Hematopoietic multipotent progenitor cell treated with erythropoietin and hydrocortisone succinate and interleukin-3 and kit ligand, for 15 days (in vitro differentiated cells): ENCODE measurements at regions not wholly inside any gene's neighbourhood (a gene's known extent, or its start where the extent isn't known, plus 50 kb on each side); places are given as distances from the start of the nearest gene placed in this dataset.
"Not testable (repeated sequence)": the region's sequence is repeated elsewhere in the genome, so short reads cannot be mapped to it uniquely, and the experiment has no call there.

Source experiments
- DNase-seq: peaks from one replicate; pipeline ENCODE4 v3.0.0-alpha.2; 2015; ENCODE audit warnings: low spot score

DNA sequence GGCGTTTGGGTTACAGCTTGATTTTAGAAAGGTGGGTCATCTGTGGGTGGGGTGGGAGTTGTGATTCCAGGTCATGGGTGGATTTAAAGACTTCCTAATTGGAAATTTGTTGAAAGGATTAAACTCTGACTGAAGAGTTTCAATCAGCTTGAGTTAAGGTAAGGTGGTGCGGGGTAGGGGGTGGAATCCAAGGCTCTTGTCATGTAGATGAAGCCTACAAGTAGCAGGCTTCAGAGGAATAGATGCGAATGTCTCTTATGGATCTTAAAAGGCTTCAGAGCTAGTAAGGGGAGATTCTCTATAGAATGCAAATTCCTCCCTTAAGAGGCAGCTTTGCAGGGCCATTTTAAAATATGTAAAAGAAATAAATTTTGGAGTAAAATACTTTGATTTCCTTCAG is 645.3 kb downstream of the FRK start:
- no peak for DNase-seq

- not testable (repeated sequence) for DNase-seq
These were observed 645.8 kb downstream of the FRK start for GRCh38 chr6:115414916-115415315.

DNA sequence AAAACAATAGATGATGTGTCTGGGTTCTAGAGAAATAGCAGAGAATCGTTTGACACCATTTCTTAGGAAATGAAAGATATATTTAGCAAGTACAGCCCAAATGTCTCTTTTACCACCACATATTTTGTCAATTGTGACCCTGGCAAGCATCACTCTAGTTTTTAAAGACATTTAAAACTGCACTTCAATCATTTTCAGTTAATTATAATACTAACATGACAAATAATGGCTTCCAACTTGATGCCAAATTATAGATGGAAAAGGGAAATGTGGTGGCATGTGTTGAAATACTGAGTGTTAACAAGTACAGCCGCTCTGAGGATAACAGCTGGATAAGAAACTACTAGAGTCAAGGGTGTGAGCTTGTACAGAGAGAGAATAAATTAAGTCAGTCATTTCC is 648.9 kb downstream of the FRK start:
- no peak for DNase-seq

GRCh38 chr6:115404446-115404845 is 656.2 kb downstream of the FRK start:
- no peak for DNase-seq

DNA sequence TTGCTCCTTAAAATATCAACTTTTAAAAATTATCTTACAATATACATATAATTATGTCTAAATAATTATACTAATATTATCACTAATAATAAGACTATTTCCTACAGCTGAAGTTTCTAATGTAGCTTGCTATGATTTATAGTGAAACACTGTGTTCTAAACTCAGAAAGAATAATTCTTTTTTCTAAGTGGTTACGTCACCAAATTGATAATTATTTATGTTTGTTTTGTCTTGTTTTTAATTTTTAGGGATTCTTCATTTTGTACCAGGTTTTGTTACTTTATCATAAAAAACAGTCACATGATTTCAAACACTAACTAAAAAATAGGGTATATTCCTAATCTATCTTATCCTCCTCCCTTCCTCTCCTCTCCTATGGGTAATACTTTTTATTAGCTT is 662.1 kb downstream of the FRK start:
- DNase-seq = no peak

GRCh38 chr6:115396112-115396906 is 664.4 kb downstream of the FRK start:
- DNase-seq = no peak

GRCh38 chr6:115393821-115394220 is 666.9 kb downstream of the FRK start:
- no peak for DNase-seq

- DNase-seq = no peak
These were observed 690.5 kb downstream of the FRK start for GRCh38 chr6:115370202-115370601.

DNA sequence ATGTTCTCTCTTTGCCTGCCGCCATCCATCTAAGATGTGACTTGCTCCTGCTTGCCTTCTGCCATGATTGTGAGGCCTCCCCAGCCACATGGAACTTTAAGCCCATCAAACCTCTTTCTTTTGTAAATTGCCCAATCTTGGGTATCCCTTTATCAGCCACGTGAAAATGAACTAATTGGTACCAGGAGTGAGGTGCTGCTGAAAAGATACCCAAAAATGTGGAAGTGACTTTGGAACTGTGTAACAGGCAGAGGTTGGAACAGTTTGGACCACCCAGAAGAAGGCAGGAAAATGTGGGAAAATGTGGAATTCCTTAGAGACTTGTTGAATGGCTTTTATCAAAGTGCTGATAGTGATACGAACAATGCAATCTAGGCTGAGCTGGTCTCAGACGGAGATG is 694.9 kb downstream of the FRK start:
- no peak for DNase-seq

DNA sequence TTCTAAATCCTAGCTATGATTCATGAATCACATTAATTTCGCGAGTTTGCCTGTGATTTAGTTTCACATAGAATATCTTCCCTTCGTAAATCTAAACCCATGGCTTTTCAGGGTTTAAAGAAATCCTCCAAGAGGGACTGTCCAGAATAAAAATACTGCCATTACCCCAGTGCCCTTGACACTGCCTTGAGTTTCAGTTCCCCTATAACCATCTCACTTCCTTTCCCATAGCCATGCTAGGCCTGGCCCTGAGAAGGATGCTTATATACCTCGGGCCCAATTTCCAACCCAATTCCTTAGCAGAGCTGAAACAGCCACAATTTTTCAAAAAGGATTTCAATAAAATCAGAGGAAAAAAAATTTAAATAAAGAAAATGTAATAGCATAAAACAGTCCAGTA is 697.3 kb downstream of the FRK start:
- DNase-seq = no peak

DNA sequence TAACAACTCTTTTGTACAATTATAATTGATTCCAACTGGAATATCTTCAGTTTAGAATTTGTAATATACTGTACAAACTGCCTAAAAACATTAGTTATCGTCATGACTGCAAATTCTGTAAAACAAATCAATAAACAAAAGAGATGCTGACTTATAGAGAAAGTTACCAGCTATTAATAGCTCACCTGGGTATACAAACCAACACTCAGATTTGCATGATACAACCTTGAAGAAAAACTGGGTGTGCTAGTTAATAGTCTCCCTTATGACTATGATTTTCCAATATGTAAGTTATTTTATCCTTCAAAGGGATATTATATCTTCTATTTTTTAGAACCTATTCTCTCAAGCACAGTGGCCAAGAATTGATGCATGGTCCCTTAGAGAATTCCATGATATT is 698.5 kb downstream of the FRK start:
- DNase-seq = no peak

GRCh38 chr6:115360602-115361325 is 699.9 kb downstream of the FRK start:
- DNase-seq = no peak

- no peak for DNase-seq
These were observed 702.1 kb downstream of the FRK start for GRCh38 chr6:115358616-115359015.

DNA sequence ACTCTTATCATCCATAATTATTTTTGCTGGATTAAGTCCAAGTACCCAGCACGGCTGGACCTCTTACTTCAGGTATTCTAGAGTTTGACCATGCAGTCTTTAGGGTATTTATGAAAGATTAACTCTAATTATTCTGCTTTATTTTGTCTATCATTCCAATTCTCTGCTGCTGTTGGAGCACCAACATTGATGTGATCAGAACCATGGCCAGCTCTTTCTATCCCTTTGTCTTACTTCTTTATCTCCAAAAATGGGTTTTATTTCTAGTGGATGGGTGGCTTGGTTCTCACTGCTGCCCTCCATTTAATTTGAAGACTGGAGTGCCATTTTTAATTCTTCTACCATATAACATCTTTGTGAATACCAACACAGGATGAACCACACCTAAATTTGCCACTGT is 704.3 kb downstream of the FRK start:
- DNase-seq = no peak

DNA sequence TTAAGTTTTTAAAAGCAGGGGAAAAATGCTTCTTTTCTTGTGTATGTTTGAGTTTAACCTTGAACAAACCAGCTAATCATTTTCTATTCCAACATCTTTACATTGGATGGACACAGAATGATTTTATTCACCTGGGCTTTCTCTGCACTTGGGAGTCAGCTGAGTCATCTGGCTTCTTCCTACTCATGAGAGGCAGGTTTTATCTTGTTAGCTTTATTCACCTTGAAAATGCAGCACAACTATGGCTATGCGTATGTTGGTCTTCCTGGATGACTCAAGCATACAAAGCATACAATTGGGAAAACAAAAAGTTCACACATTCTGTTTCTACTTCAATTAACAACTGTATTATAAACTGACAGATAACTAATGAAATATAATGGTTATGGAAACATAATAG is 737.7 kb downstream of the FRK start:
- DNase-seq = no peak

- no peak for DNase-seq
These were observed 740.9 kb downstream of the FRK start for GRCh38 chr6:115319823-115320222.

- DNase-seq = no peak
These were observed 750.5 kb downstream of the FRK start for GRCh38 chr6:115310156-115310555.

GRCh38 chr6:115302731-115303130 is 758.0 kb downstream of the FRK start:
- DNase-seq = no peak

DNA sequence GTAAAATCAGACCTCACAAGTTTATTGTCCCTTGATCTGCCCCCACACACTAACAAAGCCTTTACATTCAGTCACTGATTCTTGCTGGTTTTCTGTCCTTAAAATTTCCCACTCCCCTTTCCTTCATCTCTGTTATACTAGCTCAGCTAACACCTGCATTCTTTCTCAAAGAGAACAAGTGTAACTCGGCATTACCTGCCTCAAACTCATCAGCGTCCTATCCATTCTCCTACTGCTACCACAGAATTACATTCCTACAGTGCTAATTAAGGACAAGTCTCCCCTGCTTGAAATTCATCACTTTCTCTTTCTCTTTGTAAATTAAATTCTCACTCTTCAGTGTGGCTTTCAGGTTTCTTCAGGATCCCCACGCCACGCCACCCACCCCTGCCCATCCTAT is 773.2 kb downstream of the FRK start:
- no peak for DNase-seq

- DNase-seq = no peak
These were observed 783.7 kb downstream of the FRK start for GRCh38 chr6:115276881-115277565.

GRCh38 chr6:115272311-115272710 is 788.4 kb downstream of the FRK start:
- no peak for DNase-seq

DNA sequence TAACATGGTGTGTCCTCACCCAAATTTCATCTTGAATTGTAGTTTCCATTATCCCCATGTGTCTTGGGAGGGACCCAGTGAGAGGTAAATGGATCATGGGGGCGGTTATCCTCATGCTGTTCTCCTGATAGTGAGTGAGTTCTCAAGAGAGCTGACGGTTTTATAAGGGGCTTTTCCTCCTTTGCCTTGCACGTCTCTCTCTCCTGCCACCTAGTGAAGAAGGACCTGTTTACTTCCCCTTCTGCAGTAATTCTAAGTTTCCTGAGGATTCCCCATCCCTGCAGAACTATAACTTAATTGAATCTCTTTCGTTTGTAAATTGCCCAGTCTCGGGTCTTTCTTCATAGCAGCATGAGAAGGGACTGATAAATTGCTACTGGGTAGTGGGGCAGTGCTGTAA is 789.3 kb downstream of the FRK start:
- no peak for DNase-seq

- no peak for DNase-seq
These were observed 789.7 kb downstream of the FRK start for GRCh38 chr6:115270953-115271352.
